ENCODE measurements at regions not wholly inside any gene's neighbourhood (a gene's known extent, or its start where the extent isn't known, plus 50 kb on each side); places are given as distances from the start of the nearest gene placed in this dataset.

DNA sequence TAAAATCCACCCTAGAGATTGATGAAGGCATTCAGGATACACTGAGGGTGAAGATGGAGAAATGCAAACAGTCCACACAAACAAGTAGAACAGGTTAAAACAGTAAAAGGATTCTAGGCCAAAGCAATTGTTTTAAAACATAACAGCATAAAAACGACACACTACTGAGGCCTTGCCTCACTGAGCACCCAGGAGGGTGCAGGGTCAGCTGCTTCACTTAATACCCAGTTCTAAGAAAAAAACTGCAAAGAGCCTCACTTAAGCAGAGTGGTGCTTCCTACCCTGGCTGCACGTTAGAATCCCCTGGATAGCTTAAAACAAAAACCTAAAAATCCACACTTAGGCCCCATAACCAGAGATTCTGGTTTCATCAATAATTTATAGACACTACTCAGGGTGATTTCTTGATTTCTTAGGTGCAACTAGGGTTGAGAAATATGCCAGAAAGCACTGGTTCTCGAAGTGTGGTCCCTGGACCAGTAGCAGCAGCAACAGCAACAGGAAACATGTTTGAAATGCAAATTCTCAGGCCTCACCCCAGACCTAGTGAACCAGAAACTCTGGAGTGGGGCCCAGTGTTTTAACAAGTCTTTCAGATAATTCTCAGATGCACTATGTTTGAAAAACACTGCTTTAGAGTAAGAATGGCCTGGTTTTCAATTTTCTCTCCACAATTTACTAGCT lies 279.1 kb downstream of the ZEB2 start:
- no peak overlapping the region for H2AFZ ChIP-seq (ENCODE audit: low read length)
- no peak overlapping the region for H4K8ac ChIP-seq (replicated peaks; ENCODE audit: insufficient read length, low read depth, low read length)
- H3K23me2 ChIP-seq (ENCODE audit: insufficient read length, low read depth, low read length, poor library complexity, severe bottlenecking), result no peaks in the 10 kb centered on the region
- Mint-ChIP-seq H3K36me3 (ENCODE audit: insufficient read depth in 1 of 3, low read depth in 3 of 3) (no peaks in the 10 kb centered on the region), H3K9me3 (no peaks in the 10 kb centered on the region), H3K4me3 (no peak overlapping the region), H3K4me1 (peaks cover 35% of the 10 kb centered on the region in 2 experiments), H3K27me3 (ENCODE audit: low read depth) (no peaks in the 10 kb centered on the region), H3K27ac (peak overlapping the region in 1 of 3 experiments; percentile 21; a peak in 1 of 7 replicates)
- no peak overlapping the region for H2AK5ac ChIP-seq (ENCODE audit: insufficient read length, low read length)
- H3T11ph ChIP-seq (ENCODE audit: low read length), result no peak overlapping the region
- H4K5ac ChIP-seq (ENCODE audit: insufficient read length, low read depth, low read length), result no peak overlapping the region
- H3K4me2 ChIP-seq (ENCODE audit: insufficient read depth, insufficient read length, low read length), result peak overlapping the region; percentile 20
- no peak for DNase-seq
- H3K79me1 ChIP-seq (ENCODE audit: insufficient read depth, low read depth, low read length, poor library complexity, severe bottlenecking), result no peaks in the 10 kb centered on the region
- H3K27ac ChIP-seq (ENCODE audit: insufficient read length, low read depth, low read length), result no peak overlapping the region
- H3K9me3 ChIP-seq (ENCODE audit: control insufficient read depth, low read depth, low read length), result no peaks in the 10 kb centered on the region
- no CpG with 5 or more reads among the region's 3 CpGs for WGBS (ENCODE audit: extremely low coverage, insufficient read length, low lambda C conversion rate)
- H3K79me2 ChIP-seq (ENCODE audit: insufficient read depth, low read length), result no peaks in the 10 kb centered on the region
- H3K9ac ChIP-seq (ENCODE audit: extremely low read depth, insufficient read length, low read length), result no peak overlapping the region
- no peak overlapping the region for H3K18ac ChIP-seq (ENCODE audit: insufficient read length, low read depth, low read length)
- no peak overlapping the region for H2BK15ac ChIP-seq (ENCODE audit: low read depth, low read length)
- no peaks in the 10 kb centered on the region for H3K27me3 ChIP-seq (ENCODE audit: insufficient read depth, low read length)
- H4K20me1 ChIP-seq (ENCODE audit: control insufficient read depth, insufficient read depth, insufficient read length), result no peaks in the 10 kb centered on the region
- no peak overlapping the region for H3K56ac ChIP-seq (ENCODE audit: insufficient read length, low read depth, low read length)
- H3K14ac ChIP-seq (ENCODE audit: insufficient read depth, low read length), result no peak overlapping the region
- H2BK5ac ChIP-seq (ENCODE audit: insufficient read length, low read length), result no peak overlapping the region
- H2BK20ac ChIP-seq (ENCODE audit: low read depth, low read length, poor library complexity, severe bottlenecking), result no peak overlapping the region
- H2BK12ac ChIP-seq (ENCODE audit: insufficient read length, low read depth, low read length), result no peak overlapping the region
- no peak overlapping the region for H4K91ac ChIP-seq (ENCODE audit: insufficient read length, low read depth, low read length)
- no peak overlapping the region for H3K23ac ChIP-seq (ENCODE audit: insufficient read length, low read depth, low read length)
- H3K4ac ChIP-seq (ENCODE audit: low read depth, low read length), result no peak overlapping the region
- TF ChIP-seq, protein P1, sequence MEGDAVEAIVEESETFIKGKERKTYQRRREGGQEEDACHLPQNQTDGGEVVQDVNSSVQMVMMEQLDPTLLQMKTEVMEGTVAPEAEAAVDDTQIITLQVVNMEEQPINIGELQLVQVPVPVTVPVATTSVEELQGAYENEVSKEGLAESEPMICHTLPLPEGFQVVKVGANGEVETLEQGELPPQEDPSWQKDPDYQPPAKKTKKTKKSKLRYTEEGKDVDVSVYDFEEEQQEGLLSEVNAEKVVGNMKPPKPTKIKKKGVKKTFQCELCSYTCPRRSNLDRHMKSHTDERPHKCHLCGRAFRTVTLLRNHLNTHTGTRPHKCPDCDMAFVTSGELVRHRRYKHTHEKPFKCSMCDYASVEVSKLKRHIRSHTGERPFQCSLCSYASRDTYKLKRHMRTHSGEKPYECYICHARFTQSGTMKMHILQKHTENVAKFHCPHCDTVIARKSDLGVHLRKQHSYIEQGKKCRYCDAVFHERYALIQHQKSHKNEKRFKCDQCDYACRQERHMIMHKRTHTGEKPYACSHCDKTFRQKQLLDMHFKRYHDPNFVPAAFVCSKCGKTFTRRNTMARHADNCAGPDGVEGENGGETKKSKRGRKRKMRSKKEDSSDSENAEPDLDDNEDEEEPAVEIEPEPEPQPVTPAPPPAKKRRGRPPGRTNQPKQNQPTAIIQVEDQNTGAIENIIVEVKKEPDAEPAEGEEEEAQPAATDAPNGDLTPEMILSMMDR (conservative IDR thresholded peaks at IDR 0.05), result no peak
- H2BK120ac ChIP-seq (ENCODE audit: low read depth, low read length, poor library complexity, severe bottlenecking), result no peak overlapping the region
- no peaks in the 10 kb centered on the region for H3K4me1 ChIP-seq (ENCODE audit: insufficient read depth, low read length)

Measured in H9 (cell line).